Sciatic nerve (tissue), 2 donors: ENCODE measurements at regions not wholly inside any gene's neighbourhood (a gene's known extent, or its start where the extent isn't known, plus 50 kb on each side); places are given as distances from the start of the nearest gene placed in this dataset.
"Not testable (repeated sequence)": the region's sequence is repeated elsewhere in the genome, so short reads cannot be mapped to it uniquely, and the experiment has no call there.

Experiments used
- ATAC-seq: fragments of 200-7000 bp; cut with Tn5 transposase; one replicate; pipeline ENCODE4 v1.9.1; 2020; ENCODE audit warnings: mild to moderate bottlenecking, moderate library complexity
- DNase-seq: peaks from one replicate; pipeline ENCODE4 v3.0.0-alpha.2; 2020; ENCODE audit warnings: low spot score
- intact Hi-C: fragments of 100-400 bp; cut with DNase I; formaldehyde crosslinking; loops from one replicate; pipeline ENCODE4 v1.14.2; 2022
- donor health status: DM: no; HTN: no; CAD: no.
- donor health status: DM: no; HTN: no; CAD: no.

- DNase-seq: no peak
- intact Hi-C loops: no loop called here
- ATAC-seq: no peak
These were observed 50.7 kb upstream of the TNFSF4 start for GRCh38 chr1:173257805-173258204.

GRCh38 chr1:173258479-173259264 is 51.5 kb upstream of the TNFSF4 start:
- DNase-seq: no peak
- intact Hi-C loops: no loop called here
- no peak for ATAC-seq

- DNase-seq, ATAC-seq, intact Hi-C loops: not testable (repeated sequence)
These were observed 53.2 kb upstream of the TNFSF4 start for GRCh38 chr1:173260329-173260728.

GRCh38 chr1:173266841-173267240 is 59.7 kb upstream of the TNFSF4 start:
- ATAC-seq (no peak), DNase-seq (no peak)
- intact Hi-C loops: no loop called here

GRCh38 chr1:173267453-173267945 is 60.4 kb upstream of the TNFSF4 start:
- intact Hi-C loops: no loop called here
- ATAC-seq (no peak), DNase-seq (no peak)

- DNase-seq: no peak
- intact Hi-C loops: no loop called here
- ATAC-seq: no peak
These were observed 61.1 kb upstream of the TNFSF4 start for GRCh38 chr1:173268261-173268660.

GRCh38 chr1:173268786-173269277 is 61.7 kb upstream of the TNFSF4 start:
- ATAC-seq (no peak), DNase-seq (no peak)
- intact Hi-C loops: no loop called here

- no peak for DNase-seq
- ATAC-seq: no peak
- intact Hi-C loops: no loop called here
These were observed 62.5 kb upstream of the TNFSF4 start for GRCh38 chr1:173269490-173270230.

- intact Hi-C loops: no loop called here
- no peak for ATAC-seq
These were observed 63.1 kb upstream of the TNFSF4 start for GRCh38 chr1:173270243-173270642.

GRCh38 chr1:173271021-173271420 is 63.9 kb upstream of the TNFSF4 start:
- intact Hi-C loops, DNase-seq, ATAC-seq: not testable (repeated sequence)

More at GRCh38 chr1:173270243-173270642, 63.1 kb upstream of the TNFSF4 start:
- DNase-seq: no peak

GRCh38 chr1:173275496-173275895 is 68.4 kb upstream of the TNFSF4 start:
- ATAC-seq: no peak
- intact Hi-C loops: no loop called here
- no peak for DNase-seq

- DNase-seq: no peak
- intact Hi-C loops: no loop called here
- ATAC-seq: no peak
These were observed 70.0 kb upstream of the TNFSF4 start for GRCh38 chr1:173276922-173277800.

GRCh38 chr1:173280899-173281660 is 73.9 kb upstream of the TNFSF4 start:
- DNase-seq: no peak
- no peak for ATAC-seq
- intact Hi-C loops: no loop called here

GRCh38 chr1:173285048-173285447 is 77.9 kb upstream of the TNFSF4 start:
- ATAC-seq: no peak
- intact Hi-C loops: no loop called here
- DNase-seq: no peak

- DNase-seq (no peak), ATAC-seq (no peak)
- intact Hi-C loops: no loop called here
These were observed 80.7 kb upstream of the TNFSF4 start for GRCh38 chr1:173287785-173288184.

- no peak for ATAC-seq
- DNase-seq: no peak
- intact Hi-C loops: no loop called here
These were observed 86.6 kb upstream of the TNFSF4 start for GRCh38 chr1:173293756-173294155.

GRCh38 chr1:173294843-173295242 is 87.7 kb upstream of the TNFSF4 start:
- intact Hi-C loops: no loop called here
- ATAC-seq (no peak), DNase-seq (no peak)

- intact Hi-C loops: no loop called here
- no peak for ATAC-seq
- no peak for DNase-seq
These were observed 88.3 kb upstream of the TNFSF4 start for GRCh38 chr1:173295391-173295790.
